RWPE1 (cell line): ENCODE measurements at regions not wholly inside any gene's neighbourhood (a gene's known extent, or its start where the extent isn't known, plus 50 kb on each side); places are given as distances from the start of the nearest gene placed in this dataset.

ENCODE experiments used
- CTCF ChIA-PET: fragments of 350-600 bp; sonication (Branson Sonifier 250); formaldehyde crosslinking; extraction: SDS; loops from one replicate; lab custom pipeline; 2021; lab: Yijun Ruan, JAX
- POLR2A ChIA-PET: fragments of 400-600 bp; formaldehyde crosslinking; extraction: SDS; loops from one replicate; lab custom pipeline; 2020; ENCODE audit warnings: antibody characterized with exemption; ENCODE audit not compliant: low non-redundant PET; lab: Yijun Ruan, JAX
- DNase-seq: peaks from one replicate; pipeline ENCODE4 v3.0.0; 2012; ENCODE audit warnings: low spot score
- H3K27ac ChIP-seq: fragments of 450-650 bp; 2 replicates; pipeline ENCODE4 v1.5.1; 2017
- TF ChIP-seq, protein P1 (sequence below): fragments of 450-650 bp; conservative IDR thresholded peaks from 2 replicates; pipeline ENCODE4 v1.5.1; 2017; ENCODE audit warnings: low read depth, mild to moderate bottlenecking

DNA sequence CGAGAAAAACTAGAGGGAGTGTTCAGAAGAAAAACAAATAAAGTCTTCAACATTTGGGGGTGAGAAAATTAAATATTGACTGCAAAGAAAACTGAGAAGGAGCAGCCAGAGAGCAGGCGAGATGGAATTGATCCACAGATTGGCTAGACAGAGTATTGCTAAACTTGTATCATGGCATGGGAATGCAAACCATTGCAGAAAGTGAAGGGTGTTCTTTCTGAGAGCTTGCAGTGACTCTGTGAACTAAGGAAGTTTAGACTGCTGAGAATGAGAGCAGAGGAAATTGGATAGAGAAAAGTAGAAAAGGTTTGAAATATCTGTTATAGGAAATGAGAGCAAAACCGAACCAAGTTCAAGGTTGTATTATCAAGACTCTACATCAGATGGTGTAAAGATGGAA lies 191.5 kb downstream of the HS3ST3A1 start:
- no peak overlapping the region for H3K27ac ChIP-seq
- TF ChIP-seq, protein P1, sequence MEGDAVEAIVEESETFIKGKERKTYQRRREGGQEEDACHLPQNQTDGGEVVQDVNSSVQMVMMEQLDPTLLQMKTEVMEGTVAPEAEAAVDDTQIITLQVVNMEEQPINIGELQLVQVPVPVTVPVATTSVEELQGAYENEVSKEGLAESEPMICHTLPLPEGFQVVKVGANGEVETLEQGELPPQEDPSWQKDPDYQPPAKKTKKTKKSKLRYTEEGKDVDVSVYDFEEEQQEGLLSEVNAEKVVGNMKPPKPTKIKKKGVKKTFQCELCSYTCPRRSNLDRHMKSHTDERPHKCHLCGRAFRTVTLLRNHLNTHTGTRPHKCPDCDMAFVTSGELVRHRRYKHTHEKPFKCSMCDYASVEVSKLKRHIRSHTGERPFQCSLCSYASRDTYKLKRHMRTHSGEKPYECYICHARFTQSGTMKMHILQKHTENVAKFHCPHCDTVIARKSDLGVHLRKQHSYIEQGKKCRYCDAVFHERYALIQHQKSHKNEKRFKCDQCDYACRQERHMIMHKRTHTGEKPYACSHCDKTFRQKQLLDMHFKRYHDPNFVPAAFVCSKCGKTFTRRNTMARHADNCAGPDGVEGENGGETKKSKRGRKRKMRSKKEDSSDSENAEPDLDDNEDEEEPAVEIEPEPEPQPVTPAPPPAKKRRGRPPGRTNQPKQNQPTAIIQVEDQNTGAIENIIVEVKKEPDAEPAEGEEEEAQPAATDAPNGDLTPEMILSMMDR: no peak
- POLR2A ChIA-PET: no interaction called here
- DNase-seq: no peak
- CTCF ChIA-PET: no interaction called here

DNA sequence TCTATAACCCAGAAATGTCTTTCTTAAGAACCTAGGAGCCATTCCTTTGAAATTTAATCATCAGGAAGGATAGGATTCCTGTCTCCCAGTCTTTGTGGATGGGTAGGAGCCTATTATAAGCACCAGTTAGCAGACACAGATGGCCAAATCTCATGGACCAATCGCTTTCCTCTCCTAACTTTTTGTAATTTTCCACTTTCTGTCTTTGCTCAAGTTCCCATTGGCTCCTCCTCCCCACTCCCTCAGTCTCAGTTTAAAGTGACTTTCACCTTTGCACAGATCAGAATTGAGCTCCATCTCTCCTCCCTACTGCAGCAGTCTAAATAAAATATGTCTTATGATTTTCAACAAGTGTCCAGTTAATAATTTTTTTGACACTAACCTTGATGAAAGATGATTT lies 192.3 kb downstream of the HS3ST3A1 start:
- ChIA-PET CTCF (no interaction called here), POLR2A (no interaction called here)
- no peak overlapping the region for H3K27ac ChIP-seq
- TF ChIP-seq, protein P1: no peak
- DNase-seq: no peak

DNA sequence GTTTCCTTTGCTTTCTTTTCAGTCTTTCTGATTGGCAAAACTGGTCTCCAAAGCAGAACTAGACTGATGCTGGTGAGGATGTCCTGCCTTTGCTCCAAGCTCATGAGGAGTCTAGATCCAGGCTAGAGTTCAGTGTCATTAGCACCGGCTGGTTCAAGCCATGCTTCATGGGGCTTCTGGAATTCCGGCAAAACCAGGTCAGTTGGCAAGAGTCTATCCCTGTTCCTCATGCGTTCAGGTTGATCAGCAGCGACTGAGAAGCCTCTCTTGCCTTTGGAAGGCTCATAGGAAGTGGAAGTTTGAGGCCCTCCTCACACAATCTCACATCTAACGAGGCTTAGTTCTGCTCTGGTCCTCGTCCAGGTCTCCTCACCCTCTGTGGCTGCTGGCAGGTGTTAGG lies 194.3 kb downstream of the HS3ST3A1 start:
- CTCF ChIA-PET: no interaction called here
- H3K27ac ChIP-seq: no peak overlapping the region
- POLR2A ChIA-PET: no interaction called here
- TF ChIP-seq, protein P1: no peak
- no peak for DNase-seq

DNA sequence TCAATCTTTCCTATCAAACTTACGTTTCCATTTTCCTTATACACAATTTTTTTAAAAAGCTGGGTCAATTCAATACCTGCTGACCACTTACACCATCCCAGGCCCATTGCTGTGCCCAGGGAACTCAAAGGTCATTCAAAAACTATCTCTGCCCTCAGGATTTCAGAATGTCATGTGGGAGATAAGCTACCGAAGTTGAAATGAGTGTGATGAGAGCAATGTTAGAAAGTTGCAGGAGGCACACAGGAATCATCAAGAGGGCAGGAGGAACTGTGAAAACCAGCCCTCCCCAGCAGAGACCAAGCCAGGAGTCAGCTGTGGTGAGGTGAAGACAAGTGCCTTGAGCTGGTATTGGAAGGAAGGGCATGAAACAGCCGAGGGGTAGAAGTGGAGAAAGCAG lies 195.9 kb downstream of the HS3ST3A1 start:
- CTCF ChIA-PET: interaction anchor here (0.6 kb wide), 1 partner anchor 13 kb away, joined by 3 read pairs; no protein-coding TSS in a partner anchor
- TF ChIP-seq, protein P1: no peak
- H3K27ac ChIP-seq: no peak overlapping the region
- DNase-seq: no peak
- POLR2A ChIA-PET: no interaction called here

DNA sequence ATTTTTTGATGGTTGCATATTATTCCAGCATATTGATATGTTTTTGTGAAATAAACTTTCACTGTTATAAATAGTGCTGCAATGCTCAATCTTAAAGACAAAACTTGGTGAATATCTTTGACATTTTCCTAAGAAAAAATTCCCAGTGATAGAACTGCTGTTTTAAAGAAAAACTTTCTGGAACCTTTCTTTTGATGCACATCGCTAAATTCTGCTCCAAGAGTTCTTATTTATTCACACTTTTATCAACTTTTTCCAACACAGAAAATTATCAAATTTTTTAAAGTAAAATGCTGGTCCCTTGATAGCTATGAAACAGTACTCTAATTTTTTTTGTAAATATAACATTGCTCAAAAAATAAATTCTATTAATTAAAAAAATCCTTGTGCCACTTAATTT lies 196.6 kb downstream of the HS3ST3A1 start:
- no peak overlapping the region for H3K27ac ChIP-seq
- DNase-seq: no peak
- ChIA-PET POLR2A (no interaction called here), CTCF (no interaction called here)
- TF ChIP-seq, protein P1: no peak

DNA sequence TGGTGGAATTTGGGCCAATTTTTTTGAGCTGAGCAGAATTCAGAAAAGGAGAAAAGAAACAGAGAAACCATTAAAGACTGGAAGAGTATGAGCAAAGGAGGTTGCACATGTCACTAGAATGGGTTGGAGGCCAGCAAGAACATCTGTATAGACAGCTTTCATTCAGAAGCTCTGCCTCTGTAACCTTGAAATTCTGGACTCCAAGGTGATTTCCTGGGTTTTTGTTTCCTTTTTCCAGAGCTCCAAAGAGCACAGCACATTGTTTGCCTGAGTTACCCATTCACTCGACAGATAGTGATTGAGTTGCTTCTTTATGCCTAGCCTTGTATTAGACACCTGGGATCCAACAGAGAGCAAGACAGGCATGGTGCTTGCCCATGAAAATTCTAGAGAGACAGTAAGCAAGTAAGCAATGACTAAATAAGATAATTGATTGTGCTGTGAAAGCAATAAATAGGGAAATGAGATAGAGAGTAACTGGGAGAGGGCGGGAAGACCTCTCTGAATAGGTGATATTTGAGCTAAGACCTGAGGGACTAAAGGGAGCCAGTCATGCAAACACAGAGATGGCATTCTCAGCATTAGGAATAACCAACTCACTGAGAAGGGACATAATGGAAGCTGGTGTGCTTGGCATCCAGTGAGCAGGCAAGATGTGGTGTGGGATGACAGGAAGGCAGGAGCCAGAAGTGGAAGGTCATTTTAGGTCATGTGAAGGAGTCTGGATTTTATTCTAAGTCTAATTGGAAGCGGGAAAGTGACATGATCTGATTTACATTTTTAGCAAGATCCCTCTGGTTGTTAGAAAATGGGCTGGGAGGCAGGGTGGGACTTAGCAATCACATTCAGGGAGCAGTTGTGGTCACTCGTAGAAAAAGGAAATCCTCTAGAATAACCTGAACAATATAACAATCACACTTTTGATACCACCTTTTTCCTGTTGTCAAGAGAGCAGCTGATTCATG lies 197.5 kb downstream of the HS3ST3A1 start:
- CTCF ChIA-PET: no interaction called here
- TF ChIP-seq, protein P1: no peak
- POLR2A ChIA-PET: no interaction called here
- DNase-seq: no peak
- H3K27ac ChIP-seq: no peak overlapping the region
